Chondrocyte (in vitro differentiated cells): ENCODE measurements at regions not wholly inside any gene's neighbourhood (a gene's known extent, or its start where the extent isn't known, plus 50 kb on each side); places are given as distances from the start of the nearest gene placed in this dataset.
A peak's percentile ranks its signal among the peaks of the same experiment; 100 is the strongest.
"Not testable (repeated sequence)": the region's sequence is repeated elsewhere in the genome, so short reads cannot be mapped to it uniquely, and the experiment has no call there.

Experiments used
- DNase-seq: peaks from one replicate; pipeline ENCODE4 v3.0.0; 2021; ENCODE audit warnings: mixed read lengths, low spot score
- H3K27ac Mint-ChIP-seq: one replicate; pipeline ENCODE4 v1.8.0; 2021; ENCODE audit warnings: mild to moderate bottlenecking, moderate library complexity, mixed read lengths; ENCODE audit not compliant: unreplicated experiment
- H3K27me3 Mint-ChIP-seq: 2 replicates; pipeline ENCODE4 v1.8.0; 2021; ENCODE audit warnings: low read depth, mixed read lengths
- H3K36me3 Mint-ChIP-seq: 2 replicates; pipeline ENCODE4 v1.8.0; 2021; ENCODE audit warnings: low read depth, mixed read lengths
- H3K4me1 Mint-ChIP-seq: 2 replicates; pipeline ENCODE4 v1.8.0; 2021; ENCODE audit warnings: low read depth, mild to moderate bottlenecking, mixed read lengths
- H3K4me3 Mint-ChIP-seq: one replicate; pipeline ENCODE4 v1.8.0; 2021; ENCODE audit warnings: mild to moderate bottlenecking, moderate library complexity, mixed read lengths; ENCODE audit not compliant: unreplicated experiment
- H3K9me3 Mint-ChIP-seq: 2 replicates; pipeline ENCODE4 v1.8.0; 2021; ENCODE audit warnings: low read depth, mixed read lengths
- TF ChIP-seq, protein P1 (sequence below): fragments of 200-600 bp; sonication (generic); IDR thresholded peaks from 2 replicates; pipeline ENCODE4 v1.5.0; 2021; ENCODE audit warnings: antibody characterized with exemption, mild to moderate bottlenecking, moderate library complexity

GRCh38 chr2:183782436-183782835 lies 658.2 kb downstream of the NUP35 start:
- no peaks in the 10 kb centered on the region for H3K9me3 Mint-ChIP-seq
- TF ChIP-seq, protein P1, sequence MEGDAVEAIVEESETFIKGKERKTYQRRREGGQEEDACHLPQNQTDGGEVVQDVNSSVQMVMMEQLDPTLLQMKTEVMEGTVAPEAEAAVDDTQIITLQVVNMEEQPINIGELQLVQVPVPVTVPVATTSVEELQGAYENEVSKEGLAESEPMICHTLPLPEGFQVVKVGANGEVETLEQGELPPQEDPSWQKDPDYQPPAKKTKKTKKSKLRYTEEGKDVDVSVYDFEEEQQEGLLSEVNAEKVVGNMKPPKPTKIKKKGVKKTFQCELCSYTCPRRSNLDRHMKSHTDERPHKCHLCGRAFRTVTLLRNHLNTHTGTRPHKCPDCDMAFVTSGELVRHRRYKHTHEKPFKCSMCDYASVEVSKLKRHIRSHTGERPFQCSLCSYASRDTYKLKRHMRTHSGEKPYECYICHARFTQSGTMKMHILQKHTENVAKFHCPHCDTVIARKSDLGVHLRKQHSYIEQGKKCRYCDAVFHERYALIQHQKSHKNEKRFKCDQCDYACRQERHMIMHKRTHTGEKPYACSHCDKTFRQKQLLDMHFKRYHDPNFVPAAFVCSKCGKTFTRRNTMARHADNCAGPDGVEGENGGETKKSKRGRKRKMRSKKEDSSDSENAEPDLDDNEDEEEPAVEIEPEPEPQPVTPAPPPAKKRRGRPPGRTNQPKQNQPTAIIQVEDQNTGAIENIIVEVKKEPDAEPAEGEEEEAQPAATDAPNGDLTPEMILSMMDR, result no peak
- H3K4me1 Mint-ChIP-seq, result no peaks in the 10 kb centered on the region
- H3K36me3 Mint-ChIP-seq, result no peaks in the 10 kb centered on the region
- H3K4me3 Mint-ChIP-seq, result no peak overlapping the region
- peak; percentile 25 for DNase-seq
- peaks cover 4% of the 10 kb centered on the region for H3K27me3 Mint-ChIP-seq
- H3K27ac Mint-ChIP-seq, result no peak overlapping the region

GRCh38 chr2:183788796-183789195 lies 664.6 kb downstream of the NUP35 start:
- DNase-seq, H3K27ac Mint-ChIP-seq, H3K4me1 Mint-ChIP-seq, H3K27me3 Mint-ChIP-seq, H3K36me3 Mint-ChIP-seq, H3K4me3 Mint-ChIP-seq: not testable (repeated sequence)
- H3K9me3 Mint-ChIP-seq, result peaks cover 16% of the 10 kb centered on the region

DNA sequence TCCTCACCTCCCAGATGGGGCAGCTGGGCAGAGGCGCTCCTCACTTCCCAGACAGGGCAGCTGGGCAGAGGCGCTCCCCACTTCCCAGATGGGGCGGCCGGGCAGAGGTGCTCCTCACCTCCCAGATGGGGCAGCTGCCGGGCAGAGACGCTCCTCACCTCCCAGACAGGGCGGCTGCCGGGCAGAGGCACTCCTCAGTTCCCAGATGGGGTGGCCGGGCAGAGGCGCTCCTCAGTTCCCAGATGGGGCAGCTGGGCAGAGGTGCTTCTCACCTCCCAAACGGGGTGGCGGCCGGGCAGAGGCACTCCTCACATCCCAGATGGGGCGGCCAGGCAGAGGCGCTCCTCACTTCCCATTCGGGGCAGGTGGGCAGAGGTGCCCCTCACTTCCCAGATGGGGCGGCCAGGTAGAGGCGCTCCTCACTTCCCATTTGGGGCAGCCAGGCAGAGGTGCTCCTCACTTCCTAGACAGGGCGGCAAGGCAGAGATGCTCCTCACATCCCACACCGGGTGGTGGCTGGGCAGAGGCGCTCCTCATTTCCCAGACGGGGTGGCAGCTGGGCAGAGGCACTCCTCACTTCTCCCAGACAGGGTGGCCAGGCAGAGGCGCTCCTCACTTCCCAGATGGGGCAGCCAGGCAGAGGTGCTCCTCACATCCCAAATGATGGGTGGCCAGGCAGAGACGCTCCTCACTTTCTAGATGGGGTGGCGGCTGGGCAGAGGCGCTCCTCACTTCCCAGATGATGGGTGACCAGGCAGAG lies 668.1 kb downstream of the NUP35 start:
- H3K36me3 Mint-ChIP-seq, H3K4me3 Mint-ChIP-seq, H3K27ac Mint-ChIP-seq, H3K27me3 Mint-ChIP-seq, H3K4me1 Mint-ChIP-seq: not testable (repeated sequence)
- H3K9me3 Mint-ChIP-seq, result peaks cover 24% of the 10 kb centered on the region
- DNase-seq, result peak; percentile 83

GRCh38 chr2:183798535-183798934 lies 674.3 kb downstream of the NUP35 start:
- TF ChIP-seq, protein P1, result no peak
- Mint-ChIP-seq H3K9me3 (peaks cover 36% of the 10 kb centered on the region), H3K27me3 (no peaks in the 10 kb centered on the region), H3K4me1 (no peaks in the 10 kb centered on the region), H3K36me3 (no peaks in the 10 kb centered on the region), H3K4me3 (no peak overlapping the region), H3K27ac (no peak overlapping the region)
- no peak for DNase-seq

DNA sequence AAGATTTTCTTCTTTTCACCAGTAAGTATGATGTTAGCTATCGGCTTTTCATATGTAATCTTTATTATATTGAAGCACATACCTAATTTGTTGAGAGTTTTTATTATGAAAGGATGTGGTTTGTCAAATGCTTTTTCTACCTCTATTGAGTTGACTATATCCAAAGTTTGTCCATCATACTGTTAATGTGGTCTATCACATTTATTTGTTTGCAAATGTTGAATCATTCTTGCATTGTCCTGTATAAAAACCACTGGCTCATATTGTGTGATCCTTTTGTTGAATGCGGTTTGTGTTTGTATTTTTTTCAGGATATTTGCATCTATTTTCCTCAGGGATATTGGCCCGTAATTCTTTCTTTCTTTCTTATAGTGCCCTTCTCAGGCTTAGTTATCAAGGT lies 675.5 kb downstream of the NUP35 start:
- H3K27ac Mint-ChIP-seq, result no peak overlapping the region
- no peaks in the 10 kb centered on the region for H3K36me3 Mint-ChIP-seq
- DNase-seq, result no peak
- H3K4me1 Mint-ChIP-seq, result no peaks in the 10 kb centered on the region
- no peak overlapping the region for H3K4me3 Mint-ChIP-seq
- no peaks in the 10 kb centered on the region for H3K27me3 Mint-ChIP-seq
- peaks cover 32% of the 10 kb centered on the region for H3K9me3 Mint-ChIP-seq
- TF ChIP-seq, protein P1, result no peak

- Mint-ChIP-seq H3K4me3 (no peak overlapping the region), H3K36me3 (no peaks in the 10 kb centered on the region), H3K27me3 (no peaks in the 10 kb centered on the region), H3K27ac (no peak overlapping the region), H3K4me1 (no peaks in the 10 kb centered on the region), H3K9me3 (peaks cover 23% of the 10 kb centered on the region)
- TF ChIP-seq, protein P1, result no peak
- no peak for DNase-seq
Measured at GRCh38 chr2:183803596-183803995, 679.4 kb downstream of the NUP35 start.
